ENCODE measurements at regions not wholly inside any gene's neighbourhood (a gene's known extent, or its start where the extent isn't known, plus 50 kb on each side); places are given as distances from the start of the nearest gene placed in this dataset.

DNA sequence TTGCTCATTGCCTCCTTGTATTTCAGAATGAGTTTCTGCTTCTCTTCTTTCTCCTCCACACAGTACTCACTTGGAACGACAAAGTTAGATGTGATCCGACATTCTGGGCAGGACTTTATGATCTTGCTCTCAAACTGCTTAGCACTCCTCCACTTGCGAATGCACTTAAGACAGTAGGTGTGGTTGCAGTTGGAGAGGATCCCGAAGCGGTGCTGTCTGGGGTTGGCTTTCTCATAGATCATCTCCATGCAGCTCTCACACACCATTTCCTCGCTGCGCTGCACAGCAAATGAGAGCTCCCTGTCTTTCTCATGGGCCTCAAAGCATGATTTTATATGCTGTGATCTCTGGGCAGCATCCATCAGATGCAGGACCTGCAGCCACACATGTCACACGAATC is 245.7 kb downstream of the C12orf50 start:
- no peak for DNase-seq

- no peak for DNase-seq
Measured at GRCh38 chr12:87782838-87783237, 246.4 kb downstream of the C12orf50 start.

- DNase-seq: no peak
Measured at GRCh38 chr12:87779858-87780498, 249.2 kb downstream of the C12orf50 start.

DNA sequence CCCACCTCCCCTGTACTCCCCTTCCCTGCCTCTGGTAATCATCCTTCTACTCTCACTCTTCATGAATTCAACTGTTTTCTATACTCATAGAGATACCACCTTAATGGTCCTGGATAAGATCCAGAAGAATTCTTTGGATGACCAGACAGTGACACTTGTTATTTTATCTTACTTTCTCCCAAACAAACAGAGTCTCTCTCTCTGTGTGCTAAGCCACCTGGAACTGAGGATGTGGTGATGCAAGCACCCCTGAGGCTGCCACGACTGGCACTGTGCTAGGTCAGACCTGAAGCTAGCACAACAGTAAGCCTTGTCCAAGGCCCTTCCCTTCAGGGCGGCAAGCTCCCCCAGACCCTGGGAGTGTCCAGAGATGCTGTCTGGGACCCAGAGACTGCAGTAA is 250.2 kb downstream of the C12orf50 start:
- no peak for DNase-seq

DNA sequence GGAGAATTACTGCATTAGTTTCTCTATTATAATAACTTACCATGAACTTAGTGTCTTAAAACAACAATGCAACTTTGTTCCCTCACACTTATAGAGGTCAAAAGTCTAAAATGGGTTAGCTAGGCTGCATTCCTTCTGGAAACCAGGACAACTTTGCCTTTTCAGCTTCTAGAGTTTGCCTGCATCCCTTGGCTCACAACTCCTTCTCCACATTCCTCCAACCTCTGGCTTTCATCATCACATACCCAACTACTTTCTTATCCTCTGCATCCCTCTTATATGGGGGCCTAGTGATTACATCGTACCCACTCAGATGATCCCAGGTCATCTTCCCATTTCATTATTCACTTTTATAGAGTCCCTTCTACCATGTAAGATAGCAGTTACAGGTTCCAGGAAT is 251.1 kb downstream of the C12orf50 start:
- DNase-seq: no peak

GRCh38 chr12:87775784-87776183 is 253.4 kb downstream of the C12orf50 start:
- no peak for DNase-seq

GRCh38 chr12:87775051-87775450 is 254.2 kb downstream of the C12orf50 start:
- no peak for DNase-seq

GRCh38 chr12:87772401-87772800 is 256.8 kb downstream of the C12orf50 start:
- no peak for DNase-seq

DNA sequence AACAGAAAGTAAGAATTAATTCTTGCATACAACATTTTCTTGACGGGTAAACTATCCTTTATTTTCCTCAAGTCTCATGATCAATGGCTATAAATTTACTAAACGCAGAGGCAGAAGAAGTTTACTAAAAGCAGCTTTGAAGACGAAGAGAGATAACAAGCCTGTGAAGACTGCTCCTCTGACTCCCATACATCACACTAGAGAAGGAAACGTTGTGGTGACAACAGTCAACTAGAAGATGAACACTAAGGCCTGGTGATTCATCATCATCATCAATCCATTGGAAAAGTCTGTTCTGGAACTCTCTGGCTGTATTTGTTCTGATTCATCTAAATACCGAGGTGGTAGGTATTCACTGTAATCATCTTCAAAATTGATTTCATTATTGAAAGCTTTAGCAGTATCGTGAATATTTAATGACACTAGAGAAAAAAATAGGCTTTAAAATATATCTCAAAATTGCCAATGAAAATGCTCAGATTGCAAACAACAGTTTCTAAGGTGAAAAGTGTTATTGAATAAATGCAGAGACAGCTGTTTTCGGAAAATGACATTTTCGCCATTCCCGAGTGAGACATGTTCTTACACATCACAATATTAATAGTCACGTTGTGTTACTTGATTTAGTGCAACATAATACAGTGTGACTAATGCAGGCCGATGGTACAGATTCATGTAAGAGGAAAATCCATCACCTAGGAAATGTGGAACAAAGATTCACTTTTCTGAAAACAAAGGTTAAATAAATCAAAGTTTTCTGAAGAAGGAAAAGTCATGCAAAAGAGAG is 260.5 kb downstream of the C12orf50 start:
- no peak for DNase-seq

- DNase-seq: no peak
Measured at GRCh38 chr12:87766044-87766443, 263.2 kb downstream of the C12orf50 start.

DNA sequence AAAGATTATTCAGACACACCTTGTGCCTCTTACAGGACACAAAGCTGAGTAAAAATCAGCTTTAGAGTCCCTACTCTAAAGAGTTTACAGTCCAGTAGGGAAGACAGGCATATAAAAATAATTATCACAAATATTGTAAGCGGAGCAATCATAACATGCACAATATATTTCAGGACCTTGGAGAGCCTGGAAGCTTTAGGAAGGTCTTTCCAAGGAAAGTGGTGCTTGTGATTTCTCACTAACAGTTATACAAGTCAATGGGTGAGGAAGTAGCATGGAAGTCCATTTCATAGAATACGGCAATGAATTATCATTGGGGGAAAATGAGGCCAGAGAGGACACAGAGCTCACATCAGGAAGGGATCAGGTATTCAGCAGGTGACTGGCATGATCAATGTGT is 268.3 kb downstream of the C12orf50 start:
- no peak for DNase-seq

DNA sequence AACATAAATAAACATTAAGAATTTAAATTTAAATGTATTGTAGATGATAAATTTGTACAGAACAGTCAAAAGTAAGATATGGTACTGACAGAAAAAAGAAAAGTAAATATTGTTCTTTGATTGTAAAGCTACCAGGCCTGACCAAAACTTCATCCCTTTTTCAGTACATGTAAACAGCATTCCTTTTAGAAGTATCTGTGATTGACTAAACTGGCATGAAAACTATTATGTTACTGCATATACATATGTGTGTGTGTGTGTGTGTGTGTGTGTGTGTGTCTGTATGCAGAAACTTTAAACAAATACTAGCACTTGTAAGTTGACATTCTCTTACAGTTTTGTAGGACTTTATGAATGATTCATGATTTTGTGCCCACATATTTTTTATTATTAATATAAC is 270.9 kb downstream of the C12orf50 start:
- DNase-seq: no peak

GRCh38 chr12:87756721-87757120 is 272.5 kb downstream of the C12orf50 start:
- no peak for DNase-seq

DNA sequence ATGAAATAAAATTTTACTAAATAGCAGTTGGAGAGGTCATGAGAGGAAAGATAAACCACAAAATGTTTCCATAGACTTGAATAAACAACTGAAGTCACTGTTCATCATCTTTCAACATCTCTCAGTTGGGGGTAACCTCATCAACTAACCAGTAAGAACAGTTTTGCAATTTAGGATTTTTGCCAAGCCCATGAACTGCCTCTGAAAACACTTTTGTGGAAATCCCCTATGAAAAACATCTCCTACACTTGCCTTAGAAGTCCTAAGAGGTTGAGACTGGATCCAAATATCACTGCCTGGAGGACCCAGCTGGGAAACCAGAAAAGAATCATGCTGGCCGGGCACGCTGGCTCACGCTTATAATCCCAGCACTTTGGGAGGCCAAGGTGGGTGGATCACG is 273.1 kb downstream of the C12orf50 start:
- no peak for DNase-seq

GRCh38 chr12:87728931-87729593 is 300.1 kb downstream of the C12orf50 start:
- DNase-seq: no peak

- no peak for DNase-seq
Measured at GRCh38 chr12:87720967-87721366, 308.2 kb downstream of the C12orf50 start.

DNA sequence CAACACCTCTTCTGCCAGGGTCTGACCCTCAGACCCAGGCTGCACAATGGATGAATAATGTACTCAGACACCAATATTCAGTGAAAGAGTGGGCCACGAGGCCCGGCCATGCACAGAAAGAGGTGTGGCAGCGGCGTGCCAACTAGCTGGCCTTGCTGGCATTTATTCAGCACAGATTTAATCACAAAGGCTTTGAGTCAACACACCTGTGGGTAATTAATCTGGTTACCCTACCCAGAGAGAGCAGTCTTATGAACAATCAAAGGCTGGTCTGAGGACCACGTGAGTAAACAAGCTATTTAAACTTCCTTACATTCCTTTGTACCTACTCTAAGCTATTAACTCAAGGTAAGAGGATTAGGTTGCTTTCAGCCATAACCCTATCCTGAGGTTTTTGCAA is 324.8 kb downstream of the C12orf50 start:
- DNase-seq: no peak

DNA sequence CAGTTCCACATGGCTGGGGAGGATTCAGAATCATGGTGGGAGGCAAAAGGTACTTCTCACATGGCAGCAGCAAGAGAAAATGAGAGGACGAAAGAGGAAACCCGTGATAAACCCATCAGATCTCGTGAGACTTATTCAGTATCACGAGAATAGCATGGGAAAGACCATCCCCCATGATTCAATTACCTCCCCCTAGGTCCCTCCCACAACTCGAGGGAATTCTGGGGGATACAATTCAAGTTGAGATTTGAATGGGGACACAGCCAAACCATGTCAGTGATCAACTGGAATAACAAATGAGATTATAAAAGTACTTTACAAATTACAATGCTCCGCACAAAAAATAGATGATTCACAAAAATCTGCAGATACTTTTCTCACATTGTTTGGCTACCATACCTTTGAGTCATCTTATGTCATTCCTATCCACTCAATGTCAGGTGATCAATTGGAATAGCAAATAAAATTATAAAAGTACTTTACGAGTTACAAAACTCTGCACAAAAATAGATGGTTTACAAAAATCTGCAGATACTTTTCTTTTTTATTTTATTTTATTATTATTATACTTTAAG is 338.9 kb downstream of the C12orf50 start:
- DNase-seq: no peak

DNA sequence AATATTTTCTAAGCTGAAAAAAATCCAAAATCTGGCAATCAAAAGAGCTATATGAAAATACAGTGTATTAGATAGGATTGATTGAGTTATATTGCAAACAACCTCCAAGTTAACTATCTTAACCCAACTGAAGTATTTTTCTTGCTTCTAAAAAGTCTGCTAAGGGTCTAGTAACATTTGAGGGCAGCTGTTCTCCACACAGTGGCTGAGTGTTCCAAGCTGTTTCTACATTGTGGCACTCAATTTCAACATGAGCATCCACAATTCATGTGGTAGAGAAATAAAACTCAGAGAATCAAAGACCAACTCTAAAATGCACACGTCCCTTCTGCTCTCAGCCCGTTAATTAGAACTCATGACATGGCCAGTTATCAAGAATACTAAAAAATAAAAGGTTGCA is 340.0 kb downstream of the C12orf50 start:
- DNase-seq: no peak

DNA sequence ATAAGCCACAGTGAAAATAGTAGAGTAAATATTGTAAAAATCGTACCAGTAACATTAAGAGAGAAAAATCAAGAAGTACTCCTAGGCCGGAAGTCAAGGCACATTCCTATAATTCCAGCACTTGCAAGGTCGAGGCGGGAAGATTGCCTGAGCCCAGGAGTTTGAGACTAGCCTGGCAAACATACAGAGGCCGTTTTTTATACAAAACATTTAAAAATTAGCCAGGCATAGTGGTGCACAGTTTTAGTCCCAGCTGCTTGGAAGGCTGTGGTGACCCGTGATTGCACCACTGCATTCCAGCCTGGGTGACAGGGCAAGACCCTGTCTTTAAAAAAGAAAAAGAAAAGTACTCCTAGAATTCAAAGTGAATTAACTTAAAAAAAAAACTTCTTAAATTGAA is 341.8 kb downstream of the C12orf50 start:
- DNase-seq: no peak

- DNase-seq: no peak
Measured at GRCh38 chr12:87685696-87686095, 343.5 kb downstream of the C12orf50 start.

DNA sequence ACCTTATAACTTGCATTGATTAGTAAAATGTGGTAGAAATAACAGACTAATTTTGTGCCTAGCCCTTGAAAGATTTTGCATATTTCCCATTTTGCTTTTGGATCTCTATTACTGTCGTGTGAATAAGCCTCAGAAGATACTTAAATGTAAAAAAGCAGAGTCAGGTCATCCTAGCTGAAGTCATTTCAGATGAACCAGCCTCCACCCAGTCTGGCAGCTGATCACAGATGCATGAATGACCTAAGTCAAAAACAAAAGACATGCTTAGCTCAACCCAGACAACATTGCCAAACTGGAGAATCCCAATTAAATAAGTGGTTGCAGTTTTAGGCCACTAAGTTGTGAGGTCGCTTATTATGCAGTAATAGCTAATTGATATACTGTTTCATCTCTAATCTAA is 349.9 kb downstream of the C12orf50 start:
- DNase-seq: no peak

DNA sequence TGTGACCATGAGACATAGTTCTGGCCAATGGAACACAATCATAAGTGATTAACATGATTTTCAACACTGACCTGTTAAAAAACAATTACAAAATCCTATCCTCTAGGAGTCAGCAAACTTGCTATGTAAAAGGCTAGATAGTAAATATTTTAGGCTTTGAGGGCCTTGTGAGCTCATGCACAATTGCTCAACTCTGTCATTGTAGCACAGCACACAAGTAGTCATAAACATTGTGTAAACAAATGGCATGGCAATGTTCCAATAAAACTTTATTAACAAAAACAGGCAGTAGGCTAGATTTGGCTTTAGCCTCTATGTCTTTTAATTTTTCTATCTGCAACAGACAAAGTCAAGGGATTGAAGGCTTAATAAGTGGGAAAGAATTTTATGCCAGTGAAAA is 350.7 kb downstream of the C12orf50 start:
- DNase-seq: no peak

GRCh38 chr12:87676731-87677130 is 352.5 kb downstream of the C12orf50 start:
- DNase-seq: peak; percentile 10
